Endothelial cell of umbilical vein (primary cell): ENCODE measurements at regions not wholly inside any gene's neighbourhood (a gene's known extent, or its start where the extent isn't known, plus 50 kb on each side); places are given as distances from the start of the nearest gene placed in this dataset.

Source experiments
- BruUV-seq: library from RNA; stranded (reverse); fragments of 400-500 nt; replicated peaks from 2 replicates; lab custom pipeline; 2021; lab: Mats Ljungman, UMichigan
- CTCF ChIA-PET: fragments of 300-600, 350-600 bp; sonication (Branson Sonifier 250); formaldehyde crosslinking; loops from one replicate; lab custom pipeline; 2021; ENCODE audit warnings: antibody characterized with exemption, inconsistent platforms; lab: Charles Lee
- POLR2A ChIA-PET: fragments of 300-600, 350-600 bp; sonication (Branson Sonifier 250); formaldehyde crosslinking; loops from one replicate; lab custom pipeline; 2021; ENCODE audit warnings: antibody characterized with exemption, inconsistent platforms; lab: Charles Lee
- DNase-seq: peaks from one replicate; pipeline ENCODE4 v3.0.0-alpha.2; 2011; ENCODE audit warnings: low read depth, low spot score
- FAIRE-seq: peaks from 2 replicates; lab custom pipeline; 2011; peaks lifted over from hg19 to GRCh38; lab: Jason Lieb, UNC
- H2AFZ ChIP-seq: 2 replicates; pipeline ENCODE4 v1.6.0; 2012; ENCODE audit warnings: low read depth, low read length, control low read depth, inconsistent platforms
- H3K27ac ChIP-seq: 2 replicates; pipeline ENCODE4 v1.5.1; 2011; ENCODE audit warnings: low read depth, mild to moderate bottlenecking, control low read depth, low read length, moderate library complexity; ENCODE audit not compliant: insufficient read depth
- H3K27me3 ChIP-seq, 2 experiments: 2 replicates each; pipeline versions ENCODE4 v1.6.0 to v1.6.1; 2011; ENCODE audit warnings: low read length in 2 of 2, mixed read lengths in 1 of 2; ENCODE audit not compliant: control insufficient read depth in 2 of 2, insufficient read depth in 2 of 2
- H3K36me3 ChIP-seq, 2 experiments: 2 replicates in 1 of 2; 3 replicates in 1 of 2; pipeline ENCODE4 v1.5.1; 2011; ENCODE audit warnings: low read length in 2 of 2, mild to moderate bottlenecking in 1 of 2, moderate library complexity in 1 of 2; ENCODE audit not compliant: control insufficient read depth in 2 of 2, insufficient read depth in 2 of 2; ENCODE audit errors: extremely low read depth in 1 of 2
- H3K4me1 ChIP-seq: 3 replicates; pipeline ENCODE4 v1.5.1; 2011; ENCODE audit warnings: mild to moderate bottlenecking, low read length; ENCODE audit not compliant: control insufficient read depth, insufficient read depth; ENCODE audit errors: extremely low read depth
- H3K4me2 ChIP-seq: 2 replicates; pipeline ENCODE4 v1.6.1; 2011; ENCODE audit warnings: low read length, control low read depth, mixed read lengths; ENCODE audit not compliant: insufficient read depth
- H3K4me3 ChIP-seq, 3 experiments: fragments of 200-600 bp in 1 of 3; sonication (generic), shearing (Covaris generic) in 1 of 3; replicated peaks in 1 of 3; 2 replicates each; pipeline ENCODE4 v1.5.1; 2011 to 2016; ENCODE audit warnings: control low read depth in 3 of 3, low read length in 3 of 3, mild to moderate bottlenecking in 2 of 3, inconsistent platforms in 1 of 3, low read depth in 1 of 3, moderate library complexity in 1 of 3; ENCODE audit not compliant: insufficient read depth in 1 of 3
- H3K79me2 ChIP-seq: 2 replicates; pipeline ENCODE4 v1.6.0; 2012; ENCODE audit warnings: low read length, inconsistent platforms; ENCODE audit not compliant: control insufficient read depth, insufficient read depth
- H3K9ac ChIP-seq: replicated peaks from 2 replicates; pipeline ENCODE3; 2011; ENCODE audit warnings: low read length, control low read depth; ENCODE audit not compliant: insufficient read depth; ENCODE audit errors: extremely low read depth
- H3K9me1 ChIP-seq: replicated peaks from 3 replicates; pipeline ENCODE4 v1.6.0; 2011; ENCODE audit warnings: mild to moderate bottlenecking, low read length; ENCODE audit not compliant: control insufficient read depth, insufficient read depth; ENCODE audit errors: extremely low read depth
- H3K9me3 ChIP-seq: replicated peaks from 2 replicates; pipeline ENCODE4 v1.5.1; 2012; ENCODE audit warnings: low read length, inconsistent platforms; ENCODE audit not compliant: control insufficient read depth, insufficient read depth
- H4K20me1 ChIP-seq: replicated peaks from 2 replicates; pipeline ENCODE3; 2011; ENCODE audit warnings: mild to moderate bottlenecking, low read length; ENCODE audit not compliant: control insufficient read depth, insufficient read depth; ENCODE audit errors: extremely low read depth
- CTCF ChIP-seq, 2 donors: IDR thresholded peaks; 1 replicate in 1 of 2; 2 replicates in 1 of 2; pipeline ENCODE4 v1.5.1; 2011; ENCODE audit warnings: low read length in 2 of 2, mild to moderate bottlenecking in 2 of 2, moderate library complexity in 2 of 2, control low read depth in 1 of 2, inconsistent platforms in 1 of 2, low read depth in 1 of 2; ENCODE audit not compliant: insufficient read depth in 1 of 2; ENCODE audit errors: extremely low read depth in 1 of 2
- FOS ChIP-seq: IDR thresholded peaks from 2 replicates; pipeline ENCODE4 v1.6.1; 2011; ENCODE audit warnings: mild to moderate bottlenecking, low read length, moderate library complexity, borderline replicate concordance; ENCODE audit not compliant: insufficient read depth
- GATA2 ChIP-seq: IDR thresholded peaks from 2 replicates; pipeline ENCODE4 v1.7.0; 2011; ENCODE audit warnings: low read depth, mild to moderate bottlenecking, moderate library complexity, mixed read lengths, low read length; ENCODE audit not compliant: insufficient read length, insufficient read depth
- MAX ChIP-seq: IDR thresholded peaks from 2 replicates; pipeline ENCODE4 v1.6.1; 2011; ENCODE audit not compliant: insufficient read depth, insufficient read length
- MYC ChIP-seq: IDR thresholded peaks from one replicate; pipeline ENCODE4 v1.6.1; 2011; ENCODE audit warnings: mild to moderate bottlenecking, low read depth, low read length
- POLR2A ChIP-seq: IDR thresholded peaks from 2 replicates; pipeline ENCODE4 v1.6.1; 2012; ENCODE audit warnings: low read depth, mild to moderate bottlenecking, control low read depth, low read length
- POLR2AphosphoS5 ChIP-seq: IDR thresholded peaks from 2 replicates; pipeline ENCODE4 v1.6.1; 2012; ENCODE audit warnings: low read depth, mild to moderate bottlenecking, control low read depth, low read length, moderate library complexity; ENCODE audit not compliant: insufficient read depth
- dilution Hi-C: fragments of 300-500 bp; cut with MboI; formaldehyde crosslinking; loops from one replicate; pipeline ENCODE4 v1.15.0; 2019; ENCODE audit warnings: low sequenced_read_pairs; ENCODE audit not compliant: extremely low pct_ligation_motif_present
- intact Hi-C: fragments of 100-400 bp; cut with micrococcal nuclease; formaldehyde crosslinking; loops from one replicate; pipeline ENCODE4 v1.10.0; 2022

GRCh38 chr6:28769626-28770402 lies 154.0 kb downstream of the TRIM27 start:
- no peaks in the 10 kb centered on the region for H3K9me3 ChIP-seq
- H3K9me1 ChIP-seq: no peaks in the 10 kb centered on the region
- no peaks in the 10 kb centered on the region for H3K4me1 ChIP-seq
- POLR2A ChIA-PET: no interaction called here
- no TSS peak for BruUV-seq
- no peak for DNase-seq
- no peak overlapping the region for H3K4me2 ChIP-seq
- FAIRE-seq: peak; percentile 18
- no peak overlapping the region for H3K4me3 ChIP-seq
- H3K27me3 ChIP-seq: peaks cover 77 to 81% of the 10 kb centered on the region in 2 experiments
- no peaks in the 10 kb centered on the region for H3K36me3 ChIP-seq
- no peak overlapping the region for H3K27ac ChIP-seq
- H4K20me1 ChIP-seq: no peaks in the 10 kb centered on the region
- no peak overlapping the region for H2AFZ ChIP-seq
- TF ChIP-seq POLR2A (no peak), CTCF (IDR thresholded peaks at IDR 0.05; ENCODE audit: extremely low read depth in 1 of 2, insufficient read depth in 1 of 2, low read depth in 1 of 2, low read length in 2 of 2) (no peak), MAX (no peak), MYC (no peak), FOS (no peak), GATA2 (no peak), POLR2AphosphoS5 (no peak)
- dilution Hi-C loops (no loop called here), intact Hi-C loops (no loop called here)
- no peaks in the 10 kb centered on the region for H3K79me2 ChIP-seq
- CTCF ChIA-PET: interaction anchor here (1.0 to 1.1 kb wide), 2 partner anchors 27 to 246 kb away, joined by 3 read pairs; no protein-coding TSS in a partner anchor
- H3K9ac ChIP-seq: no peak overlapping the region
